ENCODE measurements at regions not wholly inside any gene's neighbourhood (a gene's known extent, or its start where the extent isn't known, plus 50 kb on each side); places are given as distances from the start of the nearest gene placed in this dataset.

DNA sequence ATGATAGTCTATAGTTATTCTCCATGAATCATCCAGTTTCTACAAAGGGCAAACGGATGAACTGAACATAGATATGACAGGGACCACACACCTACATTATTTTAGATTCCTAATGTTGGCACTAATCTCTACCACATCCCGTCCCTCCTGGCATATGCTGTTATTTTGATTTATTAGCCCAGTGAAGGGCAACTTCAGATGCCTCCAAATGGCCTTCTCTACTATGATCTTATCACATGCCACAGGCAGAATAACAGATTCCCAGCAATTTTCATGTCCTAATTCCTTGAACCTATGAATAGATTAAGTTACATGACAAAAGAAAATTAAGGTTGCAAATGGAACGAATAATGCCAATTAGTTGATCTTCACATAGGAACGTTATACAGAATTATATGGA, 474.7 kb downstream of the ANKRD7 start:
- Histone ChIP-seq H3K9ac (ENCODE audit: low read depth, low read length) (no peak overlapping the region), H3K4me3 (ENCODE audit: low read depth in 1 of 2, low read length in 2 of 2) (no peak overlapping the region), H3K27ac (ENCODE audit: low read length) (no peak overlapping the region), H3K36me3 (ENCODE audit: insufficient read depth, low read length) (no peaks in the 10 kb centered on the region), H2AFZ (ENCODE audit: low read depth, low read length) (no peak overlapping the region), H3K9me3 (ENCODE audit: insufficient read depth, low read length, severe bottlenecking) (no peaks in the 10 kb centered on the region), H3K4me1 (ENCODE audit: insufficient read depth, low read length) (no peaks in the 10 kb centered on the region), H3K4me2 (ENCODE audit: insufficient read depth, low read length) (no peak overlapping the region), H4K20me1 (ENCODE audit: insufficient read depth, low read length) (no peaks in the 10 kb centered on the region), H3K79me2 (ENCODE audit: insufficient read depth, low read length) (no peaks in the 10 kb centered on the region), H3K27me3 (ENCODE audit: insufficient read depth, low read length, poor library complexity) (no peaks in the 10 kb centered on the region)
- DNase-seq (no peak), ATAC-seq (ENCODE audit: insufficient read depth, low read depth) (no peak)
- TF ChIP-seq EZH2 (IDR thresholded peaks at IDR 0.05; ENCODE audit: borderline replicate concordance, low read depth, low read length, severe bottlenecking): no peak
- TF ChIP-seq, protein P1, sequence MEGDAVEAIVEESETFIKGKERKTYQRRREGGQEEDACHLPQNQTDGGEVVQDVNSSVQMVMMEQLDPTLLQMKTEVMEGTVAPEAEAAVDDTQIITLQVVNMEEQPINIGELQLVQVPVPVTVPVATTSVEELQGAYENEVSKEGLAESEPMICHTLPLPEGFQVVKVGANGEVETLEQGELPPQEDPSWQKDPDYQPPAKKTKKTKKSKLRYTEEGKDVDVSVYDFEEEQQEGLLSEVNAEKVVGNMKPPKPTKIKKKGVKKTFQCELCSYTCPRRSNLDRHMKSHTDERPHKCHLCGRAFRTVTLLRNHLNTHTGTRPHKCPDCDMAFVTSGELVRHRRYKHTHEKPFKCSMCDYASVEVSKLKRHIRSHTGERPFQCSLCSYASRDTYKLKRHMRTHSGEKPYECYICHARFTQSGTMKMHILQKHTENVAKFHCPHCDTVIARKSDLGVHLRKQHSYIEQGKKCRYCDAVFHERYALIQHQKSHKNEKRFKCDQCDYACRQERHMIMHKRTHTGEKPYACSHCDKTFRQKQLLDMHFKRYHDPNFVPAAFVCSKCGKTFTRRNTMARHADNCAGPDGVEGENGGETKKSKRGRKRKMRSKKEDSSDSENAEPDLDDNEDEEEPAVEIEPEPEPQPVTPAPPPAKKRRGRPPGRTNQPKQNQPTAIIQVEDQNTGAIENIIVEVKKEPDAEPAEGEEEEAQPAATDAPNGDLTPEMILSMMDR (IDR thresholded peaks at IDR 0.05; ENCODE audit: borderline replicate concordance, extremely low read depth, low read length, poor library complexity, severe bottlenecking): no peak

GRCh38 chr7:118708741-118709140, 484.2 kb downstream of the ANKRD7 start:
- ATAC-seq (ENCODE audit: insufficient read depth, low read depth): no peak
- Histone ChIP-seq H3K27me3 (ENCODE audit: insufficient read depth, low read length, poor library complexity) (no peaks in the 10 kb centered on the region), H3K9me3 (ENCODE audit: insufficient read depth, low read length, severe bottlenecking) (no peaks in the 10 kb centered on the region), H3K4me3 (ENCODE audit: low read depth in 1 of 2, low read length in 2 of 2) (no peak overlapping the region), H4K20me1 (ENCODE audit: insufficient read depth, low read length) (no peaks in the 10 kb centered on the region), H3K27ac (ENCODE audit: low read length) (no peak overlapping the region), H3K4me2 (ENCODE audit: insufficient read depth, low read length) (no peak overlapping the region), H2AFZ (ENCODE audit: low read depth, low read length) (no peak overlapping the region), H3K9ac (ENCODE audit: low read depth, low read length) (no peak overlapping the region), H3K79me2 (ENCODE audit: insufficient read depth, low read length) (no peaks in the 10 kb centered on the region), H3K36me3 (ENCODE audit: insufficient read depth, low read length) (no peaks in the 10 kb centered on the region), H3K4me1 (ENCODE audit: insufficient read depth, low read length) (no peaks in the 10 kb centered on the region)
- TF ChIP-seq, protein P1 (IDR thresholded peaks at IDR 0.05; ENCODE audit: borderline replicate concordance, extremely low read depth, low read length, poor library complexity, severe bottlenecking): no peak
- no peak for TF ChIP-seq EZH2 (IDR thresholded peaks at IDR 0.05; ENCODE audit: borderline replicate concordance, low read depth, low read length, severe bottlenecking)
- DNase-seq: no peak

GRCh38 chr7:118711688-118712087, 487.2 kb downstream of the ANKRD7 start:
- no peak overlapping the region for H3K4me3 ChIP-seq (ENCODE audit: low read depth in 1 of 2, low read length in 2 of 2)
- no peaks in the 10 kb centered on the region for H3K79me2 ChIP-seq (ENCODE audit: insufficient read depth, low read length)
- no peaks in the 10 kb centered on the region for H3K36me3 ChIP-seq (ENCODE audit: insufficient read depth, low read length)
- no peak for TF ChIP-seq EZH2 (IDR thresholded peaks at IDR 0.05; ENCODE audit: borderline replicate concordance, low read depth, low read length, severe bottlenecking)
- TF ChIP-seq, protein P1 (IDR thresholded peaks at IDR 0.05; ENCODE audit: borderline replicate concordance, extremely low read depth, low read length, poor library complexity, severe bottlenecking): no peak
- H3K9ac ChIP-seq (ENCODE audit: low read depth, low read length): no peak overlapping the region
- H3K4me2 ChIP-seq (ENCODE audit: insufficient read depth, low read length): no peak overlapping the region
- no peaks in the 10 kb centered on the region for H3K9me3 ChIP-seq (ENCODE audit: insufficient read depth, low read length, severe bottlenecking)
- no peak overlapping the region for H2AFZ ChIP-seq (ENCODE audit: low read depth, low read length)
- ATAC-seq (ENCODE audit: insufficient read depth, low read depth) (no peak), DNase-seq (no peak)
- no peaks in the 10 kb centered on the region for H4K20me1 ChIP-seq (ENCODE audit: insufficient read depth, low read length)
- H3K27ac ChIP-seq (ENCODE audit: low read length): no peak overlapping the region
- H3K4me1 ChIP-seq (ENCODE audit: insufficient read depth, low read length): no peaks in the 10 kb centered on the region
- H3K27me3 ChIP-seq (ENCODE audit: insufficient read depth, low read length, poor library complexity): no peaks in the 10 kb centered on the region

DNA sequence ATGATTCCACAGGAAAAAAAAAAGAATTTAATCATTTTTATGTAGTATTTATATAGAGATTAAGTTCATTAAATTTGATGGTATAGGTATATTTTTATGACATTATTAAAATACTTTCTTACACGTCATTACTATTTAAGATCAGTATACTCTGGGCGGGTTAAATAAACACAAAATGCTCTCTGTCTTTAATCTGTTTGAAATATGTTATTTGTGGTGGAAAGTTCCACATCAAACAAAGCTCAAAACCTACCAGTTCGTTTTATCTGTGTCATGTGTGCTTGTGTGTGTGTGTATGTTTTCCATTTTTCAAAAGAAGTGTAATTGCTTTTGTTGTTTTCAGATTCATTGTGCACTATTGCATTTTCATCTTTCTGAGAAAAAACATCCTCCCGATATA, 488.5 kb downstream of the ANKRD7 start:
- no peaks in the 10 kb centered on the region for H3K79me2 ChIP-seq (ENCODE audit: insufficient read depth, low read length)
- no peak overlapping the region for H3K4me2 ChIP-seq (ENCODE audit: insufficient read depth, low read length)
- H3K27ac ChIP-seq (ENCODE audit: low read length): no peak overlapping the region
- no peaks in the 10 kb centered on the region for H3K36me3 ChIP-seq (ENCODE audit: insufficient read depth, low read length)
- no peaks in the 10 kb centered on the region for H3K27me3 ChIP-seq (ENCODE audit: insufficient read depth, low read length, poor library complexity)
- TF ChIP-seq, protein P1 (IDR thresholded peaks at IDR 0.05; ENCODE audit: borderline replicate concordance, extremely low read depth, low read length, poor library complexity, severe bottlenecking): no peak
- TF ChIP-seq EZH2 (IDR thresholded peaks at IDR 0.05; ENCODE audit: borderline replicate concordance, low read depth, low read length, severe bottlenecking): no peak
- no peaks in the 10 kb centered on the region for H3K9me3 ChIP-seq (ENCODE audit: insufficient read depth, low read length, severe bottlenecking)
- H3K4me3 ChIP-seq (ENCODE audit: low read depth in 1 of 2, low read length in 2 of 2): no peak overlapping the region
- no peak overlapping the region for H2AFZ ChIP-seq (ENCODE audit: low read depth, low read length)
- H4K20me1 ChIP-seq (ENCODE audit: insufficient read depth, low read length): no peaks in the 10 kb centered on the region
- no peak overlapping the region for H3K9ac ChIP-seq (ENCODE audit: low read depth, low read length)
- no peaks in the 10 kb centered on the region for H3K4me1 ChIP-seq (ENCODE audit: insufficient read depth, low read length)
- ATAC-seq (ENCODE audit: insufficient read depth, low read depth): peak; percentile 70
- no peak for DNase-seq

All from DND-41 (cell line).